HG03095 (cell line): ENCODE measurements at regions not wholly inside any gene's neighbourhood (a gene's known extent, or its start where the extent isn't known, plus 50 kb on each side); places are given as distances from the start of the nearest gene placed in this dataset.

Experiments
- ATAC-seq: cut with Tn5 transposase; IDR thresholded peaks from one replicate; pipeline ENCODE4 v1.9.1; 2021; ENCODE audit warnings: moderate library complexity; ENCODE audit not compliant: unreplicated experiment

DNA sequence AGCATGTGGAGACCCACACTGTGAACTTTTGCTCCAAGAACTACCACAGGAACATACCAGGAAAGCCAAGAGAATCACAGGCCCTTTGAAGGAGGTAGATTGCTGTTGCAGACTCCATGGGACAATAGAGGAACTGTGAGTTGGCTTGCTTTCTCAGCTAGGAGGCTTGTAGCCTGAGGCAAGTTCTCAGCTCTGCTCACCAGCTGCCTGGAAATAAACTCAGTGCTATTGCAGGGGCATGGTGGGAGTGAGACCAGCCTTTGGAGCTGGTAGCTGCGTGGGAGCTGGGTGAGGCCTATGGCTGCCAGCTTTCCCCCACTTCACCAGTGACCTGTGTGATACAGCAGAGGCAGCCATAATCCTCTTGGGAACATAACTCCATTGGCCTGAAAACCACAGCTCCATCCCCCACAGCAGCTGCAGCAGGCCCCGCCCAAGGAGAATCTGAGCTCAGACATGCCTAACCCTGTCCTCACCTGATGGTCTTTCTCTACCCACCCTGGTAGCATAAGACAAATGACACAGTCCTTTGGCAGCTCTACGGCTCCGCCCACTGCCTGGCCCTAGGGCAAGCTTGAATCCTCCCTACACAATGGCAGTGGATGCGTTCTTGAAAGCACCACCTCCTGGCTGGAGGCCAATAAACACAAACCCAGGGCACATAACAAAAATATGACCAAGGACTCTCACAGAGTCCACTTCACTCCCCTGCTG lies 389.5 kb downstream of the KIF4B start:
- ATAC-seq = no peak

- ATAC-seq = no peak
Measured at GRCh38 chr5:155406815-155407214, 393.3 kb downstream of the KIF4B start.

DNA sequence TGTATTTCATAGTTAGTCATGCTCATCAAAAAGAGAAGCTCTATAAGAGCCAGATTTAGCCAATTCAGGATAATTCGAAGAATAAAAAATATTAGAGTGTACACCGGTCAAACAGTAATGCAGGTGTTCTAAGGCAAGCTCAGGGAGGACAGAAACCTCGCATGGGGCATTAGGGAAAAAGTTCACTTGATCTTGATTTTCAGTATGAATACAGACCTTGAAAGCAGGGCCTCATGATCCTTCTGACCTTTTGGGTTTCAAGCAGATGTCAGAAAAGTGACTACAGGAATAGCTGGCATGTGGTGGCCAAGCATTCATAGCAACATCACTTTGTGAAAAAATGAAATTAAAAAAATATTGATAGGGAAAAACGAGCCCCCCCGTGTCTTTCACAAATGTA lies 394.9 kb downstream of the KIF4B start:
- no peak for ATAC-seq

DNA sequence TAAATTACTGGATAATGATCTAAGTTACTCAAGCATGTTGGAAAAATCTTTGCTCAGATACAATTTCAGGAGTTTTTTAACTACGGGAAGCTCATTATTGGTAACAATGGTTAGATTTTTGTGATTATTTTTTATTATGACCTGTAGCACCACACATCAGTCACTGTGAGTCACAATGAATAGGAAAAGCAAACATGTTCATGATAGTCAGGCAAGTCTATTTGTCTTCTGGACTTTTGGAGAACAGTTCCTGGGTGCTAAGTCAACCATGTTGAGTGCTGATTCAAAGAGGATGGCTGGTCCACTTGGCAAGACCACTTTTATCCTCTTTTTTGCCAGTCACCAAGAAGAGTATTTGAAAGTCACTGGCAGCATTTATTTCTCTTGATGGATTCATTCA lies 403.2 kb downstream of the KIF4B start:
- no peak for ATAC-seq

- no peak for ATAC-seq
Measured at GRCh38 chr5:155418960-155419579, 405.5 kb downstream of the KIF4B start.

DNA sequence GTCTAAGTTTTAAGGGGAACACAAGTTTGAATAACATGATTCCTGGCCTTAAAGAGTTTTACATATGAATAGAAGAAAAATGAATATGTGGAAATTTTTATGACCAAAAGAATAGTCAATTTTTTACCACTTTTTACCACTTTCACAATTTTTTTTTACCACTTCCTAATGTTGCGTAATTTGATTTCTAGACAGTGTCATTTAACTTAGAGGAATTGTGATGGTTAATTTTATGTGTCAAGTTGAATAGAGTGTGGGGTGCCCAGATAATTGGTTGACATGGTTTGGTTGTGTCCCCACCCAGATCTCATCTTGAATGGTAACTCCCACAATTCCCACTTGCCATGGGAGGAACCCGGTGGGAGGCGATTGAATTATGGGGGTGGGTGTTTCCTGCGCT lies 416.6 kb downstream of the KIF4B start:
- no peak for ATAC-seq

GRCh38 chr5:155434267-155434666 lies 420.7 kb downstream of the KIF4B start:
- no peak for ATAC-seq

GRCh38 chr5:155434681-155435080 lies 421.1 kb downstream of the KIF4B start:
- ATAC-seq = no peak

DNA sequence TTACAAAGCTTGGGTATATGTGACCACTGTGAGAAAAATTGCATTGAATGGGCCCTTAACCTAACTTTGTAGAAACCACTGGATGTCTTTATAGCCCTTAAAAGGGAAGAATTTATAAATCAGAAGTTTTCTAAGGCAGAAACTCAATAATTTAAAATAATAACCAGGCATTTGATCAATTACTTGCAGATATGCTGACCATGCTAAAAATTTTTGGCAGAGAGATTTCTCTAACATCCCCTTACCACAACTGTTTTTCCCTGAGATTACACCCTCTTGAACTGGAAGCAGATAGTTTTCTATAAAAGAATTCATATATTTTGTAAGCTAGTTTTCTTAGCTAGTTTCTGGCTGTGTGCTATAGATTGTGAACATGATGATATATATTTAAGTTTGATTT lies 428.3 kb downstream of the KIF4B start:
- no peak for ATAC-seq

DNA sequence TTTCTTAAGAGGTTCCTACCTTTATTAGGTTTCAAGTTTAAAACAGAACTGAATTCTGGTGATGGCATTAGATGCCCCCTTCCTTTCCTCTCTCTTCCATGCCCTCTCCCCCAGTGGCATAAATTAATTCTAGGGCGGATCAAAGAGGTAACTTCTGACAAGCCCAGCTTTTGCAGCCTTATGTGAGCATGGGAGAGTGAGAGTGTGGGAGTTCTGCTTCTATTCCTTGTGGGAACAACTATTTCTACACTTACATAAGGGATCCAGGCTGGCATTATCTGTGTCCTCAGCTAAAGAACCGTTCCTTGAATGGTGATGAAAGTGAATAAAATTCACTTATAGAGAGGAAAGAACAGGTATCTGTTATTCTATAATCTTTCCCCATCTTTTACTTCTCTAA lies 437.6 kb downstream of the KIF4B start:
- no peak for ATAC-seq

DNA sequence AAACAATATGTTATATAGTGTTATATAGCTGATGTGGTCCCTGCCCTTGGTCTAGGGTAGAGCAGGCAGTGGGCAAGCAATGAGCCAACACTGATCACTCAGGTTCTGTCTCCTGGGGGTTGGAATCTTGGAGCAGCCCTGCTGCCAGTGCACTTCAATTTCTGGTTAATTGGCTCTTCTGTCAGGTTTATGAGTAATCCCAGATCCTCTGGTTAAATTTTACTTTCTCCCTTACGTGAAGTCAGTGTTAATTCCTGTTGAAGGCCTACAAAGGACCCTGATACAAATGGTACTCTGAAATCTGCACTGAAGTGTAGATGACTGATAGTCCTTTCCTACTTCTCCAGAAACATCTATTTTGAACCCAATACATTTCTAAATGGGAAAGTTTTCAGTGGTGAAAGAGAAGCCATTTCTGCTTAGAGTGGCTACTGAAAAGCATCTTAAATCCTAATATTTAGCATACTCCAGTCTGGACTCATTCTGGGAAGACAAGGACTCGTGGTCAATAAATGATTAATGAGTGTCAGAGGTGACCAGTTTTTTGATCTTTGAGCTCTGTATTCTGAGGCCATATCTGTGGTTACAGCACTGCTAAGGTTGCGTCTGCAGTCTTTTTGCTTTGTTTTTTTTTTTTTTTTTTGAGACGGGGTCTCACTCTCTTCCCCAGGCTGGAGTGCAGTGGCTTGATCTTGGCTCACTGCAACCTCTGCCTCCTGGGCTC lies 442.4 kb downstream of the KIF4B start:
- ATAC-seq = no peak

DNA sequence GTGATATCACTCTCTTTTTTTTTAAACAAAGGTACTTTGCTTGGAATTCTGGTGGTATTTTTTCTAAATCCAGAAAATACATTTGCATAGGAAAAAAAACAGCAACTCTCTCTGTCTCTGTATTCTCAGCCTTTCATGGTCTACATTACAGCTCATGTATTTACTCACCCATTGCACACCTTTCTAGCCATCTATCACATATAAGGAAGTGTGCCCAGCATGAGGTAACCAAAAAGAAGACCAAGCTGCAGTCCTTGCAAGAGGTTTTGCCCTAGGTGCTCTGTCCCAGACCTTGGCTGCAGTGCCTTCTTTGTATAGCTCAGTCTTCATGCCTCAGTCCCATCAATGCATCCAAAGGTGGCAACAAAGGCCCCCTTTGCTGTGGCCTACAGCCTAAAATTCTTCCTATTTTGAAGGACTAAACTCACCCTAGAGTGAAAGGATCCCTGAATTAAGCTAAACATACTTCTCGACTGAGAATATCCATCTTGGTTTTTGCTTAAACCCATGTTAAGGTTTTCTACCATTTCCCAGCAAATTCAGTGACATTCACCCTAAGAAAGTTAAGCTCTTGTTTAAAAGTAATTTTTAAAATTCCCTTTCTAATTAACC lies 446.4 kb downstream of the KIF4B start:
- no peak for ATAC-seq

GRCh38 chr5:155460501-155460931 lies 447.0 kb downstream of the KIF4B start:
- ATAC-seq = no peak

GRCh38 chr5:155461304-155461703 lies 447.7 kb downstream of the KIF4B start:
- no peak for ATAC-seq

GRCh38 chr5:155466851-155467250 lies 453.3 kb downstream of the KIF4B start:
- no peak for ATAC-seq

DNA sequence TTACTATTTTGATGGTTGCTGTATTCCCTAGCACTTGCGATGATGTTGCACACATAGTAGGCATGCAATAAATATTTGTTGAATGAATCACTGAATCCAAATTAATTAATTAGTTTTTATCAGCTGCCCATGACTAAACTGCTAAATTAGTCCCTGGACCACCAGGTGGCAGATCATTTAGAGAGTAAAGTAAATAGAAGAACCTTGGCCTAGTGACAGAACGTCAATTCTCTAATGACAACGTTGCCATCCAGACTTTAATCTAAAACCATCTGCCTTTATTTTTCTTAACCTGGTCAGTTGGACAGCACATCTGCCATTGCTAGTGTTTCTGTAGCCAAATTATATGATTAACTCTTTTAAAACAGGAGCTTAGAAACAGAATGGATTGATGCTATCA lies 457.5 kb downstream of the KIF4B start:
- no peak for ATAC-seq

DNA sequence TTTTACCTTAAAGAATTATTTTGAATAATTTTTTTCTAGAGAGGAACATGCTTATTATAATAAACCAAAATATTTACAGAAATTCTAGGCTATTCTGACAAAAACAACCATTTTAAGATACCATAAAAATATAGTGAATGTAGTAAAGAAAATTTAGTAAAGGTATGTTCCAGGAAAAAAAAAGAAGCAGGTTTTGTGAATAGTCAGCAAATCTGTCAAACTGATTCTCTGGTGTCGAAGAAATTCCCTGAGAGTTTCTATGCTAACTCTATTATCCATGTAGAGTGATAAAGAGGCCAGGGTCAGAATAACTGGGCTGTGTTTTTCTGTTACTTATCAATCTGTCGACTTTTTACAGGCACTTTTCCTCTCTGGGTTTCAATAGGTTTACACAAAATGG lies 459.2 kb downstream of the KIF4B start:
- ATAC-seq = no peak

DNA sequence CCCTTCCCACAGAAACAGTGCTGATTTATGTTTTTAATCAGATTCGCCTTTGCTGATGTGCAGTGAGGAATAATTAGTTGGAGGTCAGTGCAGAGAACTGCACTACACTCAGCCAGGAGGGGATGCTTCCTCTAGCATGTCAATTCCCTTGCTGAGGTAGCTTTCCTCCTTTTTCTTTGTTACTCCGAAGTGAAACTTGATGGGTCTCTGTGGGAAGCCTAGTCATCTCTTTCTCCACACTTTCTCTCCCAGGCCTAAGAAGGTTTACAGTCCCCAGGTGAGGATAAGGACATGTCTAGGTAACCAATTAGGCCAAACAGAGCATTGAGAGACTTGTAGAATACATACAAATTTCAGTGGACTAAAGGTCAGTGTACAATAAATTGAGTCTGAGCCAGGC lies 461.8 kb downstream of the KIF4B start:
- ATAC-seq = no peak

- ATAC-seq = no peak
Measured at GRCh38 chr5:155480731-155481131, 467.2 kb downstream of the KIF4B start.

GRCh38 chr5:155481182-155481581 lies 467.6 kb downstream of the KIF4B start:
- ATAC-seq = no peak

DNA sequence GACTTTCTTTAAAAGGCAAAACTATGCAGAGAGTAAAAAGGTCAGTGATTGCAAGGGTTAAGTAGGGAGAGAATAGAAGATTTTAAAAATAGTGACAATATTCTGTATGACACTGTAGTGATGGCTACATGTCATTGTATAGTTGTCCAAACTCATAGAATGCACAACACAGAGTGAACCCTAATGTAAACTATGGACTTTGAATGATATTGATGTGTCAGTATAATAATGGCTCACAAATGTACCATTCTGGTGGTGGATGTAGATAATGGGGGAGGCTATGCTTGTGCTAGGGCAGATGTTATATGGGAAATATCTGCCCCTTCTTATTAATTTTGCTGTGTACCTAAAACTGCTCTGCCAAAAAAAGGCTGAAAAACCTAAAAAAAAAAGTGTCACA lies 468.9 kb downstream of the KIF4B start:
- ATAC-seq = no peak

GRCh38 chr5:155485386-155485785 lies 471.8 kb downstream of the KIF4B start:
- ATAC-seq = no peak
